ENCODE measurements at regions not wholly inside any gene's neighbourhood (a gene's known extent, or its start where the extent isn't known, plus 50 kb on each side); places are given as distances from the start of the nearest gene placed in this dataset.

DNA sequence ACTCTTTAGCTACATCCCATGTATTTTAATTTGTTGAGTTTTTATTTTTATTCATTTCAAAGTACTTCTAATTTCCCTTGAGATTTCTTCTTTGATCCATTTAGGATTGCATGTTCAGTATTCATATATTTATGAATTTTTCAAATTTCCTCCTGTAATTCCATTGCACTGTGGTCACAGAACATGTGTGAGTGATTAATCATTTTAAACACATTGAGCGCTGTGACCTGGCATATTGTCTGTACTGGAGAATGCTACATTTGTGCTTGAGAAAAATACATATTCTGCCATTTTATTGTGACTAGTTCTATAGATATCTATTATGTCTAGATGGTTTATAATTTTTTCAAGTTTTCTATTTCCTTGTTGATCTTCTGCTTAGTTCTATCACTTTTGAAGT is 353.7 kb downstream of the RAD51AP2 start:
- TF ChIP-seq CTCF (IDR thresholded peaks at IDR 0.05) (no peak), EZH2 (IDR thresholded peaks at IDR 0.05; ENCODE audit: borderline replicate concordance, insufficient read depth, low read depth, low read length, poor library complexity, severe bottlenecking) (no peak)
